ENCODE measurements at regions not wholly inside any gene's neighbourhood (a gene's known extent, or its start where the extent isn't known, plus 50 kb on each side); places are given as distances from the start of the nearest gene placed in this dataset.
"Not testable (repeated sequence)": the region's sequence is repeated elsewhere in the genome, so short reads cannot be mapped to it uniquely, and the experiment has no call there.

- DNase-seq: no peak
Observed at GRCh38 chr1:166307261-166308188, 140.7 kb upstream of the FAM78B start.

DNA sequence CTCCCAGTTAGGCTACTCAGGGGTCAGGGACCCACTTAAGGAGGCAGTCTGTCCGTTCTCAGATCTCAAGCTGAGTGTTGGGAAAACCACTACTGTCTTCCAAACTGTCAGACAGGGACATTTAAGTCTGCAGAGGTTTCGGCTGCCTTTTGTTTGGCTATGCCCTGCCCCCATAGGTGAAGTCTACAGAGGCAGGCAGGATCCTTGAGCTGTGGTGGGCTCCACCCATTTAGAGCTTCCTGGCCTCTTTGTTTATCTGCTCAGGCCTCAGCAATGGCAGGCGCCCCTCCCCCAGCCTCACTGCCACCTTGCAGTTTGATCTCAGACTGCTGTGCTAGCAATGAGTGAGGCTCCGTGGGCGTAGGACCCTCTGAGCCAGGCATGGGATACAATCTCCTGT, 149.5 kb upstream of the FAM78B start:
- DNase-seq: not testable (repeated sequence)

GRCh38 chr1:166322470-166322869, 155.7 kb upstream of the FAM78B start:
- no peak for DNase-seq

- no peak for DNase-seq
Observed at GRCh38 chr1:166327886-166328285, 161.1 kb upstream of the FAM78B start.

- DNase-seq: no peak
Observed at GRCh38 chr1:166328956-166329355, 162.2 kb upstream of the FAM78B start.

DNA sequence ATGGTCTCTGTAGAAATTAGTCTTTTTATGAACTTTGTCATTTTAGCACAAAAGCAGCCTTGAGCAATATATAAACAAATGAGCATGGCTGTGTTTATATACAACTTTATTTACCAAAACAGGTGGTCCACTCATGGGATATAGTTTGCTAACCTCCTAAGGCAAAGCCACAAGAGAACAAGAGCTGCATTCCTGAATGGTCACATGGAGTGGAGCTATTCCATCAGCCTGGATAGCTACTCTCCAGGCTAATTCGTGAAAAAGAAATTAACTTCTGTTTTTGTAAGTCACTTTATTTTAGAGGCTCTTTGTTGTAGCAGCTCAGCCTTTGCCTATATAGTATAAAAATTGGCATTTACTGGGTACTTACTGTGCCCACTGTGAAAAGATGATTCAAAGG, 163.3 kb upstream of the FAM78B start:
- no peak for DNase-seq

GRCh38 chr1:166338105-166338504, 171.3 kb upstream of the FAM78B start:
- no peak for DNase-seq

DNA sequence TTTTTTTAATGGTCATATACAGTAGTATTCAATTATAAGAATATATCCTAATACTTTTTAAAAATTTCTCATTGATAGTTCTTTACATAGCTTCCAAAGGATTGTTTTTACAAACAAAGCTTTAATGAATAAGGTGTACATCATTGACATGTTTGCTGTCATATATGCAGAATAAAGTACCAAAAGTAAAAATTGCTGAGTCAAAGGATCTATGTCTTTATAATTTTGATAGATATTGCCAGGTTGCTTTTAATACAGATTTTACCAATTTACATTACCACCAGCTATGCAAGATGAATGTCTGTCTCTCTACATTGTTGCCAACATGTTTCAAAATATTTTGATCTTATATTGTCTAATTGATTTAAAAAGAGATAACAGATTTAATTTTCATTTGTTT, 173.9 kb upstream of the FAM78B start:
- no peak for DNase-seq

DNA sequence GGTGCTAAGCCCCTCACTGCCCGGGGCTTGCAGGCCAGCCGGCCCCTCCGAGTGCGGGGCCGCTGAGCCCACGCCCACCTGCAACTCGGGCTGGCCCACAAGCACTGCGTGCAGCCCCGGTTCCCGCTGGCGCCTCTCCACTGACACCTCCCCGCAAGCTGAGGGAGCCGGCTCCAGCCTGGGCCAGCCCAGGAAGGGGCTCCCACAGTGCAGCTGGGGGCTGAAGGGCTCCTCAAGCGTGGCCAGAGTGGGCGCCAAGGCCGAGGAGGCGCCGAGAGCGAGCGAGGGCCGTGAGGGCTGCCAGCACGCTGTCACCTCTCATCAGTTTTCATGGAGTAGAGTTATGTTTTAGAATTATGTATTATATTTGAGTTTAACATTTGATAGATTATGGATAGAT, 176.5 kb upstream of the FAM78B start:
- no peak for DNase-seq

- DNase-seq: no peak
Observed at GRCh38 chr1:166350490-166350889, 183.7 kb upstream of the FAM78B start.

- DNase-seq: no peak
Observed at GRCh38 chr1:166351676-166352075, 184.9 kb upstream of the FAM78B start.

GRCh38 chr1:166353213-166353612, 186.4 kb upstream of the FAM78B start:
- no peak for DNase-seq

DNA sequence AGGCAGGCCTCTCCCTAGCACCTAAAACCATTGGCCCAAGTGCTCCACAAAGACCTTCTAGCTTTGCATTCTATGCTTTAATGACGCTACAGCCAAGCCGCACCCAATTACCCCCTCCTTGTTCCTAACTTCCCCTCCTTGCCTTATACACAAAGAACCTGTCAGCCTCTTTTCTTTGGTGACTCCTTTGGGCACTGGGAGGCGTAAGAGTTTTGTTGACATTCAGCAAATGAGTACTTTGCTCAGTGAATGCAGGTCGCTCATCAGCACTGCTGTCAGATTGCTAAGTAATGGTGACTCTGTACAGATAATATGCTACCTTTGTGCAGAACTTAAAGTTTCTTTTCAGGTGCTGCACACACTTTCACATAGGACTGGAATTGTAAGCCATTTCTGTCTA, 187.6 kb upstream of the FAM78B start:
- DNase-seq: no peak

DNA sequence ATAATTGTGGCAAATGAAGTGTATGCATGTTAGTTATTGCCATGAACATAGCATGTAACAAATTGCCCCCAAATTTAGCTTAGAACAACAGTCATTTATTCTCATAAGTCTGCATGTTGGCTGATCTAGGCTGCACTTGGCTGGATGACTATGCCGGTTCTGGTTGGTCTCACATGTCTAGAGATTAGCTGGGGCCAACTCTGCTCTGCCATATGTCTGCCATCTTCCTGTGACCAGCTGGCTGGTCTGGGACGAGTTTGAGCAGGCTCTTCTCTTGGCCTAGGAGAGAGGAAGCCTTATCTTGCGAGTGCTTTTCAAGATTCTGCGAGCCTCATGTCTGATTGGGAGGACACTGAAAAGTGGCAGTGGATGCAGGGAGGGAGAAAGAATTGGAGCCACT, 198.3 kb upstream of the FAM78B start:
- DNase-seq: no peak

- DNase-seq: no peak
Observed at GRCh38 chr1:166368030-166368429, 201.2 kb upstream of the FAM78B start.

DNA sequence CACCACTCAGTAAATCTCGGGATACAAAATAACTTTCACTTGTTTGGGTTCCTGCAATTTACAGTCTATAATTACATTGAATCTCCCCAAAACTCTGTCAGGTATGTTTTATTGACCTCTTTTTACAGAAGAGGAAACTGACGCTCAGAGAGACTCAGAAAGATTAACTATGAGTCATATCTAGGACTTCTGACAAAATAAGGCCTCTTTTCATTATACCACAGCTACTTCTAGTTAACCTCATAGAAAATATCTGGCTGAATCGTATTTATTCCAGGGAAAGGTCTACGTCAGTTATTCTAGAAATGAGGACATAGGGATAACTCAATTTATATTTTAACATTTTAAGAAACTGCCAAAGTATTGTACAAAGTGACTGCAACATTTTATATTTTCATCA, 211.1 kb upstream of the FAM78B start:
- no peak for DNase-seq

GRCh38 chr1:166378805-166379204, 212.0 kb upstream of the FAM78B start:
- no peak for DNase-seq

DNA sequence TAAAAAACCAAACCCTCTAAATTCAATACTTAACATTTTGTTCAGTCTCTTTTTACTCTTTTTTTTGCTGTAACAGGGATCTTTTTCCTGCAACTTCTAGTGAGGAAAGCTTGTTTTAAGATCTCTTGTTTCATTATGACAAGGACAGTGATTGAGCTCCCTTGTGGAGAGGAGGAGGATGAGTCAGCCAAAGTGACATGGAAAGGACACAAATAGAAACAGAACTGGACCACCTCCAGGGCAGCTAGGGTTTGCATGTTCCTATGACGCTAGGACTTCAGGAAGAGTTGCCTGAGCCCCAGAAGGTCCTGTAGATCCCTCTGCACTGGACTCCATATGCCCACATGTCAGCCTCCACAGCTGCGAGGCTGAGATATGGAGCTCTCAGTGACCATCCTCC, 212.6 kb upstream of the FAM78B start:
- DNase-seq: no peak

DNA sequence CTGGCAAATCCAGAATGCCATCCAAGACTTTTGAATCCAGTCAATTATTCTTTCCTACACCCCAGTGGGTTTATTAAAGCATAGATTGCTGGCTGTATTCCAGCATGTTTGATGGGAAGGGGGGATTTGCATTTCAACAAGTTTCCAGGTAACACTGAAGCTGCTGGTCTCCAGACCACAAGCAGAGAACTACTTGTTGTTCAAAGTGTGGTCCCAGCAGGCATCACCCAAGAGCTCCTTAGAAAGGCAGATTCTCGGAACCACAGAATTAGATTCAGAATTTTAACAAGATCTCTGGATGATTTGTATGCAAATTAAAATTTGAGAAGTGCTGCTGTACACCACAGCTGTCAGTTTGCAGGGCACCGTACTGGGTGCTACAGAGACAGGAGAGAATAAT, 216.3 kb upstream of the FAM78B start:
- DNase-seq: no peak

DNA sequence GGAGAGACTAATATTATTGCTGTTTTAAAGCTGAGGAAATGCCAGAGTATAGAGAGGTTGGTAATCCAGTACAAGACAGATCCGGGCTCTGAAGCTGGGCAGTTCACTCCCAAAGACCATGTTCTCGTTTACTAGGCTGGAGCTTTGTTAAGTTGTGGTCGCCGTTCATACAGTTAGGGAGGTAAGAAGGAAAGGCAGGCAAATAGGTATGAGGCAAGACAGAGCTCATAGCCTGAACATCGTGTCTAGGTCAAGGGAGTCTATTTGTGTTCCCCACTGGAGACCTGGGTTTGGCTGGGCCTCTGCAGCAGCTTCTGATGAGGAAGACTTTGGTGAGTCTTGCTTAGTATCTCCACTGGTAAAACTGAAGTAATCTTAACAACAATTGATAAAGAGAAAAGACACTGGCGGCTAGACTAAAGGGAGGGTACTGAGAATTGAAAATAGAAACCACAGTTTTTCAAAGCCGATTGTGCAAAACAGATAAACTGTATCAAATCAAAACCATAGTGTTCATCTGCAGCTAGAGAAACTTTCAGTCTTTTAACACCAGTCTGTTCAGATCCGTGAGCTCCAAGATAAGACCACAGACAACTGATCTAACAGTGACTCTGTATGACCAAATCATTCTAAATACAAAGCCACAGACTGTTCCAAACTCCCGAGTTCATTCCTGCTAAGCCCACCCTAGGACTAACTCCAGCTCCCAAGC, 217.0 kb upstream of the FAM78B start:
- DNase-seq: no peak

- DNase-seq: no peak
Observed at GRCh38 chr1:166384948-166385347, 218.1 kb upstream of the FAM78B start.

DNA sequence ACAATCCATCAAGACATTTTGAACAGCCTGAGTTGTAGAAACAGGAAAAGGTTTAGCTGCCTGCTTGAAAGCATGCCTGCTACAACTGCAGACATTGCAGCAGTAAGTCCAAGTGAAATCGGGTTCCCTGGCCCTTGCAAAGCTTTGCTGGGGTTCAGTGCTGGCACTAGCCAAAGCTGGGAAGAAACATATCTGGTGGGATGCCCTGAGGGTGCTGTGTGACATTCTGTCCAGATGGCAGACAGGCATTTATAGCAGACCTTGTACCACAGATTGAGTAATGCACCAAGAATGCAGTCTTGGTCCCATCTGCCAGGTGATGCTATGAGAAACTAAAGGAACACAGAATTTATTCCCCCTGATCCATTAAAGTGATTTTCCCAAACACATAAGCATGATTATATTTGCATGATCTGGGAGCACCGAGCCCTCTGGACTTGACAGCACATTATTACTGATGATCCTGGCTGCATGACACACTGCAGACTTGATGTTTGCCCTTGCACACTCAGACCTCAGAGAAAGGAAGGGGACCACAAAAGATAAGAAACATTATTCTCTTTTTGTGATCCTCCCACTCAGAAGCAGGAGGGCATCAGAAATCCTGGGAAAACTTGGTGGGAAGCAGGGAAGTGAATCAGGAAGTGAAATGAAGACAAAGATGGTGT, 223.7 kb upstream of the FAM78B start:
- DNase-seq: no peak

DNA sequence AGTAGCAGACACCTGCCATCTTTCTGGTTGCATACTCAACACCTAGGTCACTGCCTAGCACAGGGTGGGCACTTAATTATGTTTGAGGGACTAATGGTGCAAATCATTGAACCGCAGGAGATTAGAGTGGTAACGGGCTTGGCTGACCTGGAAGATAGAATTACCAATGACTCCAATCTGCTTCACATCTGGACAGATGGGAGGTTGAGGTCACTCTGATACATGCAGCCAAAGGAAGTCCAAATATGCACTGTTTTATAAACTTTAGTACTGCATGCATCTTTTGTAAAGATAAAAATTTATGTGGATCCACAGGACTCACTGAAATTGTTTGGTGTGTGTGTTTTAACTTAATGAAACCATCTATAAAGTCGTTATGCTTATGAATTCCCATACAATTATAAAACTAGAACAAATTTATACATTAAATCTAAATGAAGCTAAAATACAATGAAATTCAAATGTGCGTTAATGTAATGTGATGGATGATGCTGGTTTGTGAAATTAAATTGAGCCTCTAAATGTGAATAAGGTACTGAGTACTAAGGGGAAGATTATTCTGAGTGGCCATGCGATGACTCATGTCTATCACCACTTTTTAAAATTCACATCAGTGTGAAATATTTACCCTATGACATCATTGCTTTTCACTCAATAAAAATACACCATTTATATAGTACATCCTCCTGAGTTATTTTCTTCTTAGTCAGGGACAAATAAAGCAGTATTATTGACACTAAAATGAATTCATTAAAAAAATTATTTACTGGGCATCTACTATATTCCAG, 224.7 kb upstream of the FAM78B start:
- DNase-seq: no peak
